ENCODE measurements at regions not wholly inside any gene's neighbourhood (a gene's known extent, or its start where the extent isn't known, plus 50 kb on each side); places are given as distances from the start of the nearest gene placed in this dataset.

DNA sequence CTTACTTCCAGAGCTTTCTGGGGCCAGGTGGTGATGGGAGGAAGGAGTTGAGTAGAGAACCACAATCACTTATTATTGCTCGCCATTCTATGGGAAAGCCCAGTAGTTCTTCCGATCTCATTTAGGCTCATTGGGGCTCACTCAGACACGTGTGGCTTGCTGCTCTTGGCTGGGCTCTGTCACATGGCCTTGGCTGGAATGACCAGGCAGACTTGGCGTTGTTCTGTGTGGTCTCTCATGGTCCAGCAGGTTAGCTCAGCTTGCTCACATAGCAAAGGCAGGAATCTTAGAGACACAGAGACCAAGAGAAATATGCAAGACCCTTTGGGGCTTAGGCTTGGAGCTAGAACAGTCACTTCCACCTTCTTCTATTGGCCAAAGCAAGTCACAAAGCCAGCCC is 261.2 kb downstream of the LOXHD1 start:
- 73 to 89% methylated on average over 2 to 4 of the region's 4 CpGs for WGBS, 2 donors
- no peak overlapping the region for H3K27ac ChIP-seq
- TF ChIP-seq, protein P1, sequence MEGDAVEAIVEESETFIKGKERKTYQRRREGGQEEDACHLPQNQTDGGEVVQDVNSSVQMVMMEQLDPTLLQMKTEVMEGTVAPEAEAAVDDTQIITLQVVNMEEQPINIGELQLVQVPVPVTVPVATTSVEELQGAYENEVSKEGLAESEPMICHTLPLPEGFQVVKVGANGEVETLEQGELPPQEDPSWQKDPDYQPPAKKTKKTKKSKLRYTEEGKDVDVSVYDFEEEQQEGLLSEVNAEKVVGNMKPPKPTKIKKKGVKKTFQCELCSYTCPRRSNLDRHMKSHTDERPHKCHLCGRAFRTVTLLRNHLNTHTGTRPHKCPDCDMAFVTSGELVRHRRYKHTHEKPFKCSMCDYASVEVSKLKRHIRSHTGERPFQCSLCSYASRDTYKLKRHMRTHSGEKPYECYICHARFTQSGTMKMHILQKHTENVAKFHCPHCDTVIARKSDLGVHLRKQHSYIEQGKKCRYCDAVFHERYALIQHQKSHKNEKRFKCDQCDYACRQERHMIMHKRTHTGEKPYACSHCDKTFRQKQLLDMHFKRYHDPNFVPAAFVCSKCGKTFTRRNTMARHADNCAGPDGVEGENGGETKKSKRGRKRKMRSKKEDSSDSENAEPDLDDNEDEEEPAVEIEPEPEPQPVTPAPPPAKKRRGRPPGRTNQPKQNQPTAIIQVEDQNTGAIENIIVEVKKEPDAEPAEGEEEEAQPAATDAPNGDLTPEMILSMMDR (IDR thresholded peaks at IDR 0.05): no peak
- TF ChIP-seq POLR2A (IDR thresholded peaks at IDR 0.05): no peak

DNA sequence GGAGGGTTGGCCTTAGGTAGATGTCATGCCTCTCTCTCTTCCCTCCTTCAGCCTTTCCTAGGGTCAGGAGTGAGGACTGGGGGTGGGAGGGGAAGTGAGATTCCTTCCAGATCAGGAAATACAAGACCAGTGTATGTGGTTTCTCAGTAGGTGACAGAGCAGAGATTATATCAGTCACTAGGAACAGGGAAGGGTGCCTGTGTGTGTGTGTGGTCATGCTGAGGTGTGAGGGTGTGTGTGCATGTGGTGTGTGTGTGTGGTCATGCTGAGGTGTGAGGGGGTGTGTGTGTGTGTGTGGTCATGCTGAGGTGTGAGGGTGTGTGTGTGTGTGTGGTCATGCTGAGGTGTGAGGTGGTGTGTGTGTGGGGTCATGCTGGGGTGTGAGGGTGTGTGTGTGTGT is 259.8 kb downstream of the LOXHD1 start:
- Histone ChIP-seq H3K9me3 (no peaks in the 10 kb centered on the region), H3K27me3 (no peaks in the 10 kb centered on the region), H3K27ac (no peak overlapping the region), H3K36me3 (no peaks in the 10 kb centered on the region), H3K4me3 (replicated peaks in 1 of 3) (no peak overlapping the region), H3K4me1 (peaks cover 4 to 19% of the 10 kb centered on the region in 2 donors)
- intact Hi-C loops (cut with DNase I): no loop called here
- TF ChIP-seq, protein P1 (IDR thresholded peaks at IDR 0.05): no peak
- no peak for TF ChIP-seq POLR2A (IDR thresholded peaks at IDR 0.05)
- DNase-seq: no peak

More for the DNA sequence above, 261.2 kb downstream of the LOXHD1 start:
- no peaks in the 10 kb centered on the region for H3K36me3 ChIP-seq
- DNase-seq: peak; percentile 57 to 67
- H3K4me1 ChIP-seq: peaks cover 0 to 7% of the 10 kb centered on the region in 2 donors
- no peaks in the 10 kb centered on the region for H3K9me3 ChIP-seq
- H3K4me3 ChIP-seq (replicated peaks in 1 of 3): no peak overlapping the region
- intact Hi-C loops (cut with DNase I): no loop called here
- H3K27me3 ChIP-seq: no peaks in the 10 kb centered on the region

DNA sequence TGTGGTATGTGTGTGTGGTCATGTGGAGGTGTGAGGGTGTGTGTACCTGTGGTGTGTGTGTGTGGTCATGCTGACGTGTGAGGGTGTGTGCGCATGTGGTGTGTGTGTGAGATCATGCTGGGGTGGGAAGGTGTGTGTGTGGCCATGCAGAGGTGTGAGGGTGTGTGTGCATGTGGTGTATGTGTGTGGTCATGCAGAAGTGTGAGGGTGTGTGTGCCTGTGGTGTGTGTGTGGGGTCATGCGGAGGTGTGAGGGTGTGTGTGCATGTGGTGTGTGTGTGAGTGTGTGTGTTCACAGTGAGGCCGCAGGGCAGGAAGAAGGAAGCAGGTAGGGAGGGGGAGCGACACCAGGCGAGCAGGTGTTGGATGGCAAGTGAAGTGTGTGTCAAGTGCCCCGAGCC is 259.0 kb downstream of the LOXHD1 start:
- TF ChIP-seq POLR2A (IDR thresholded peaks at IDR 0.05): no peak
- TF ChIP-seq, protein P1 (IDR thresholded peaks at IDR 0.05): no peak
- H3K27ac ChIP-seq: no peak overlapping the region
- WGBS, 2 donors: 89 to 90% methylated on average over 7 of the region's 7 CpGs
- no peaks in the 10 kb centered on the region for H3K9me3 ChIP-seq
- H3K4me1 ChIP-seq: peaks cover 9 to 26% of the 10 kb centered on the region in 2 donors
- H3K27me3 ChIP-seq: no peaks in the 10 kb centered on the region
- intact Hi-C loops (cut with DNase I): no loop called here
- no peak overlapping the region for H3K4me3 ChIP-seq (replicated peaks in 1 of 3)
- no peaks in the 10 kb centered on the region for H3K36me3 ChIP-seq
- DNase-seq: no peak

DNA sequence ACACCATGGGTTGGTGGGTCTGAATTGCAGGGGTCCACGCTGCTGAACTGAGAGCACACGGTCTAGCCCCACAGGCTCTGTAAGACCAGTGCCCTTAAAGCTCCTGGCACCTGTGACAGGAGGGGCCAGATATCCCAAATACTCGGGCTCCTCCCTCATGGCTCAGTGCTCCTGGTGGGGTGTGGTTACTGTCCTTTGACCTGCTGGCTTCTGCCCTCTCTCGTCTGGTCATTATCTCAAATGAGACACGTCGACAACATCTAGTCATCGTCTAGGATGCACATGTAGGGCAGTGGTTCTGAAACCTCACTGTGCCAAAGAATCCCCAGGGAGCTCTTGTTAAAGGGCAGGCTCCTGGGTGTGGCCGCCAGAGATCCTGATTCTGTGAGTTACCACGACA is 258.4 kb downstream of the LOXHD1 start:
- intact Hi-C loops (cut with DNase I): no loop called here
- 87 to 93% methylated on average over 9 of the region's 9 CpGs for WGBS, 2 donors
- DNase-seq: no peak

DNA sequence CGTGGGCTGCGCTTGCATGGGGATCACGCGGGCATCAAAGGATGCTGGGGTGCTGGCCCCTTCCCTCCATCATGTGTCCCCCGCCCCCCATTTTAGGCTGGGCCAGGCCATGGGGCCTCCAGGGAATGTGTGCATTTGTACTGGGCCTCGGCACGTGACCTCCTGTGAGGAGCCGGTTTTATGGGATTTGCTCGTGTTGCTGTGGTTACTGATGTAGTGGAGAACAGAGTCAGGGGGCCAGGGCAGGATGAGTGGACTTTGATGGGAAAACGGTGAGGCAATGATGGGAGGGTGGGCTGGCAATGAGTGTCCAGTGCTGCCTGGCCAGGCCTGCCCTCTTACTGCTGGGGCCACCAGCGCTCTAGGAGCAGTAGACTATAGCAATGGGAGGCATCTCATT is 257.7 kb downstream of the LOXHD1 start:
- H3K27ac ChIP-seq: no peak overlapping the region
- intact Hi-C loops (cut with DNase I): no loop called here
- H3K27me3 ChIP-seq: no peaks in the 10 kb centered on the region
- DNase-seq: no peak
- no peaks in the 10 kb centered on the region for H3K9me3 ChIP-seq
- TF ChIP-seq, protein P1 (IDR thresholded peaks at IDR 0.05): no peak
- no peak for TF ChIP-seq POLR2A (IDR thresholded peaks at IDR 0.05)
- 93 to 95% methylated on average over 10 to 11 of the region's 11 CpGs for WGBS, 2 donors
- no peaks in the 10 kb centered on the region for H3K36me3 ChIP-seq
- H3K4me3 ChIP-seq (replicated peaks in 1 of 3): no peak overlapping the region
- peaks cover 9 to 26% of the 10 kb centered on the region in 2 donors for H3K4me1 ChIP-seq

More for the DNA sequence above, 258.4 kb downstream of the LOXHD1 start:
- Histone ChIP-seq H3K27ac (no peak overlapping the region), H3K4me3 (replicated peaks in 1 of 3) (no peak overlapping the region), H3K4me1 (peaks cover 9 to 26% of the 10 kb centered on the region in 2 donors), H3K36me3 (no peaks in the 10 kb centered on the region), H3K27me3 (no peaks in the 10 kb centered on the region), H3K9me3 (no peaks in the 10 kb centered on the region)
- TF ChIP-seq POLR2A (IDR thresholded peaks at IDR 0.05): no peak
- TF ChIP-seq, protein P1 (IDR thresholded peaks at IDR 0.05): no peak

All from thyroid gland (tissue), 4 donors.